Mammary epithelial cell (primary cell): ENCODE measurements at regions not wholly inside any gene's neighbourhood (a gene's known extent, or its start where the extent isn't known, plus 50 kb on each side); places are given as distances from the start of the nearest gene placed in this dataset.

ENCODE experiments used
- CTCF ChIP-seq, 2 donors: IDR thresholded peaks in 1 of 2; conservative IDR thresholded peaks in 1 of 2; 2 replicates each; pipeline ENCODE4 v1.5.1; 2011 to 2012; ENCODE audit warnings: inconsistent platforms in 2 of 2, low read length in 2 of 2, mild to moderate bottlenecking in 2 of 2, control low read depth in 1 of 2, low read depth in 1 of 2; ENCODE audit not compliant: insufficient read depth in 1 of 2; ENCODE audit errors: extremely low read depth in 1 of 2
- EZH2 ChIP-seq: IDR thresholded peaks from 2 replicates; pipeline ENCODE4 v1.6.1; 2012; ENCODE audit warnings: low read length, inconsistent platforms, borderline replicate concordance

DNA sequence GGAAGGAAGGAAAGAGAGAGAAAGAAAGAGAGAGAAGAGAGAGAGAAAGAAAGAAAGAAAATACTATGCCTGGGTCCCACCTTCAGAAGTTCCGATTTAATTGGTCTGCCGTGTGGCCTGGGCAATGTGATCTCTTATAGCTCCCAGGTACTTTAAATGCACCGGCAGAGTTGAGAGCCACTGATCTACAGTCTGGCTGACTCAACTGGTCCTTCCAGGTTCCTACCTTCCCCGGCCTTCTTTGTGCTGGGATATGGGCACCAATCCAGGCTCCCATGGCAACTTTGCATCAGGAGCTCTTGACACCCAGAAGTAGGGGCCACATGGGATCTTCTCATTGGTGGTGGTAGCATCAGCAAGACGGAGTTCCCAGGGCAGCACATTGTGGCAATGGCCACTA, 186.5 kb upstream of the ATP6AP2 start:
- TF ChIP-seq CTCF (conservative IDR thresholded peaks at IDR 0.05 in 1 of 2, IDR thresholded peaks at IDR 0.05 in 1 of 2; ENCODE audit: extremely low read depth in 1 of 2, insufficient read depth in 1 of 2, low read depth in 1 of 2, low read length in 2 of 2) (no peak), EZH2 (no peak)
